MV-4-11 (cell line): ENCODE measurements at regions not wholly inside any gene's neighbourhood (a gene's known extent, or its start where the extent isn't known, plus 50 kb on each side); places are given as distances from the start of the nearest gene placed in this dataset.
A peak's percentile ranks its signal among the peaks of the same experiment; 100 is the strongest.

ENCODE experiments used
- DNase-seq: peaks from one replicate; lab custom pipeline; 2025; lab: John Stamatoyannopoulos, UW

DNA sequence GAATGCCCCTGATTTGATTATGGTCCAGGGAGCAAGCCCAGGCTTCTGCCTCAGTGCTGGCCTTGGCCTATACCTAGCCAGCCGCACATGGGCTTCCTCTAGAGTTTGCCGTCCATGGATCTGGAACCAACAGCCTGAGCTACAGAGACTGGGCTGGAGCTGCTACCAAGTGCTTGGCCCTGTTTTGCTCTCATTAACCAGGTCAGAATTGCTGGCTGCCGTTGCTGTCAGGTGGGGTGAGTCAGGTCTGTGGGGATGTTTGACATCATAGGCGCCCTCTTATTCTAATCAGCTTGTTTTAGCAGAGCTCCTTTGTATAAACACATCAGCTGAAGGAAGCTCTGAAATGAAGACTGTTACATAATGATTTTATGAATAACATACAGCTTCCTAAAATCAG, 83.1 kb upstream of the PHACTR2 start:
- DNase-seq: no peak

DNA sequence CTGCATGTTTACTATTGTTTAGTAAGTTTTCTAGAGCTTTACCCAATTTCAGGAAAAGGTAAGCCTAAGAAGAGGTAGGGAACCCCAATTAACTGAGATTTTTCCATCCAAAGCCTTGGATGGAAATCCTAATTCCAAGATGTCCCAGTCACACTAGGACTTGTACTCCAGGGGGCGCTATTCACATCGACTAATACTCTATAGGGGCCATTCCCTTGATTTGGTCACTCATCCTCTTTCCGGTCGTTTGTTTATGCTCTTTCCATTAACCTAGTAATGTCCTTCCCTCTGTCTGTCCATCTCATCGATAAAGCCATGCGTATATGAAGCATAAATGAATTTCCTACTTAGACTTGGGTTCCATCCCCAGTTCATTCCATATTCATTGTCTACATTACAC, 80.8 kb upstream of the FUCA2 start:
- no peak for DNase-seq

DNA sequence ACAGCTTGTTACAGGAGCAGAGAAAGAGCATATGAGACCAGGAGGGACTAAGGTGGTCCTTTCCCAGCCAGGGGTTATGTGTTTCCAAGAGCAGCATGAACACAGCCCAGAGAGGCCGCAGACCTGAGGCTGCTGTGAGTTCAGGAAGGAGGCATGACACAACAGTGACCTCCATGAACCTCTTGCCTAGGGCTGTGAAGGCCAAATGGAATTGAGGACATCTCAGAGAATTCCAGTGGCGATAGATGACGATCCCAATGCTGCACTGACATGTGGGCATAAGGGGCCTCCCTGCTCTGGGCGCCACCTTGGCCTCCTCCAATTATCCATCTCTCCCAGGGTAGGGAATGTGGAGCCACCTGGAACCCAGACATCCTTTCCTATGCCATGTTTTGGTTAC, 79.9 kb upstream of the FUCA2 start:
- no peak for DNase-seq

DNA sequence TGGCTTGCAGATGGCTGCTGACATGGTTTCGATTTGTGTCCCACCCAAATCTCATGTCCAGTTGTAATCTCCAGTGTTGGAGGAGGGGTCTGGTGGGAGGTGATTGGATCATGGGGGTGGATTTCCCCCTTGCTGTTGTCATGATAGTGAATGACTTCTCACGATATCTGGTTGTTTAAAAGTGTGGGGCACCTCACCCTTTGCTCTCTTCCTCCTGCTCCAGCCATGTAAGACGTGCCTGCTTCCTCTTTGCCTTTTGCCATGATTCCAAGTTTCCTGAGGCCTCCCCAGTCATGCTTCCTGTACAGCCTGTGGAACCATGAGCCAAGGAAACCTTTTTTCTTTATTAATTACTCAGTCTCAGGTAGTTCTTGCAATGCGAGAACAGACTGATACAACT, 77.6 kb upstream of the FUCA2 start:
- no peak for DNase-seq

DNA sequence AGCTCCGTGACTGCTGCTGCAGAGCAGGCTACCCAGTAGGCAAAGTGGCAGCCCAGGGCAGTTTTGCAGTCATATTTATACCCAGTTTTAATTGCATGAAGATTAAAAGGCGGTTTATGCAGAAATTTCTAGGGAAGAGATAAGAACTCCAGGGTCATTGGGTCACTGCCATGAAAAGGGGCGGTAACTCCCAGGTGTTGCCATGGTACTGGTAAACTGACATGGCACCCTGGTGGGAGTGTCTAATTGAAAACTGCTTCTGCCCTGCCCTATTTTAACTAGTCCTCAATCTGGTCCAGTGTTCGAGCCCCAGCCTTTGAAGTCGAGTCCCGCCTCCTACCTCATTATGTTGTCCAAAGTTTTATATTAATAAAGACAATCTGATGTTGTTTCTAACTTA, 75.0 kb upstream of the FUCA2 start:
- no peak for DNase-seq

DNA sequence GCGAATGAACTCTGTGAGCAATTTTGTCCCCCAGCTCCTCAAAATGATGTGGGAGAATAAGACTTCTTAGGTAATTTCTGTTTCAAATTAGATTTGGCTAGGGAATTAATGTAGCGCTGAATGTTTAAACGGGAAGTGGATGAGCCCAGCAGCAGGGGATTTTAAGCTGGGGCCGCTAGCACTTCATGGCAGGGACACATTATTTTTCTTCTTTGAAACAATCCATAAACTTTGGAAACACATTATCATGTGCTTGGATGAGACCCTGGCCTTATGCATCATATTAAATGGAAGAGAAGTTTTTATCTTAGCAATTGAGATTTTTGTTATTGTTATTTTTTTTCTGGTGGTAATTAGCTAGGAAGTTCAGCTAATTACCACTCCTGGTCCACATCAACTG, 74.2 kb upstream of the FUCA2 start:
- DNase-seq: no peak

DNA sequence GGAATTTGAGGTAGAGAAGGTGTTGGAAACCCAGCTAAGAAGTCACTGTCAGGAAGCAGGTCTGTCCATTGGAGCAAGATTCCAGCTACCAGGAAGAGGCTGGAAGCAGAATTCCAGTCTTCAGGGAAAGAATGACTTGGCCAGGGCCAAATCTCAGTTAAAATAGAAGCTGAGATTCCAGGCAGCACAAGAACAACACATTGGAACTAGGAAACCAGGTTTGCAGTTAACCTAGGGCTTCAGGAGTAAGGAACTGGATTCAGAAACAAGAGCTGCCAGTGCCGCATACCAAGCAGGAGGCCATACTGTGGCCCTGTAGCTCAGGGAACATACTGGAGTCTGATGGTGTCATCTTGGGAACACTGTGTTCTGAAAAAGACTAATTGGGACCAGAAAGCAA, 73.7 kb upstream of the FUCA2 start:
- no peak for DNase-seq

DNA sequence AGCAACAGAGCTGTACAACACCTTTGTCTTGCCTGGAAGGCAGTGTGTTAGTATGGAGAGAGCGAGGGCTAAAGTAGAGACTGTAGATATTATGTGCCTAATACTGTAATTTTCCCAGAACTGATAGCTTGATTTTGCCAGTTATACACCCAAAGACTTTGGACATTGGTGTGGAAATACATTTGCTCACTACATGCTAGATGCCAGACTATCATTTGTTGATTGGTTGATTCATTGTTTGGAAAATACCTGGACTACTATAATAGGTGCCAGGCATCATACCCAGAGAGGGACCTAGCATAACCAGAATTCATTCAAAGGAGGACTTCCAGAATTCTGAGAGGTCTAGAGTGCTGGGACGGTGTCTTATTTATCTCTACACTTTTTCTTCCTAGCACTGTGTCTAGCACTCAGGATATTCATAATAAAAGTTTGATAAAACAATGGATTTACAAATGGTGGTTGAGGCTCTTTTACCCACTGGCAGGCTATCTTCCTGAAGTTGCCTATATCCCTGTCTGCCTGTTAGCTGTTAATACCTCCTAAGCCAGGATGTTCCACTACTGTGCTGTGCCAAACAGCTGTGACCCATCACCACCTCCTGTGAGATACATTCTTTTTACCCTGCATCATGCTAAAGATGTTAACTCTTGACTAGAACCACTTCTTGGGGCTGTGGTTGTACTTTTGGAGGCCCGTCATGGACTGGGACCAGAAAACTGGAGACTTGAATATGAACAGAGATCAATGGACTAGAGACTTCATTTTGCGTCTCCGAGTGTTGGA, 72.2 kb upstream of the FUCA2 start:
- DNase-seq: no peak

DNA sequence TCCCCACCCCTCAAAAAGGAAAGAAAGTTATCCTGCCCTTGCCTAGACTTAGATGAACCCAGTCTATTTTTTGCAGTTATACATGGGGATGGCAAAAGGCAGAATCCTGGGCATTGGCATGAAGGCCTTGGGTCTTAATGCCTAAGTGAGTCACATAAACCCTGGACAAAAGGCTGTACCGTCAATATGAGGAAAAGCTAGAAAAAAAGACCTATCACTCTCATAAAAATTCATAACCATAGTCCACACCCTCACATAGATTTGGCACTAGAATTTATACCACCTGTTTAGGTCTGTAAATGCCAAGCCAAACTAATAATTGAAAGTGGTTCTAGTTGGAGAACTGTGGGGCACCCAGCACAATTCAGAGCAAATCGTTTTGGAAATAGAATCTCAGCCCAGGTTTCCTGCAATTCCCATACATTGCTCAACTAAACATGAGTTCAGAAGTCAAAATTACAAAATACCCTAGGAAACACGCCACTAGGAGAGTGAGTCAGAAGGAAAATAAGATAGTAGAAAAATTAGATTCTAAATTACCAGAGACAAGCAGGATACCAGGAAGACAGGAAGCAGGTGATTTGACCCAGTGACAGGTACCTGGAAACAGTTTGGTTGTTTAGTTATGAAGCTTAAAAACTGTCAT, 70.4 kb upstream of the FUCA2 start:
- DNase-seq: no peak

DNA sequence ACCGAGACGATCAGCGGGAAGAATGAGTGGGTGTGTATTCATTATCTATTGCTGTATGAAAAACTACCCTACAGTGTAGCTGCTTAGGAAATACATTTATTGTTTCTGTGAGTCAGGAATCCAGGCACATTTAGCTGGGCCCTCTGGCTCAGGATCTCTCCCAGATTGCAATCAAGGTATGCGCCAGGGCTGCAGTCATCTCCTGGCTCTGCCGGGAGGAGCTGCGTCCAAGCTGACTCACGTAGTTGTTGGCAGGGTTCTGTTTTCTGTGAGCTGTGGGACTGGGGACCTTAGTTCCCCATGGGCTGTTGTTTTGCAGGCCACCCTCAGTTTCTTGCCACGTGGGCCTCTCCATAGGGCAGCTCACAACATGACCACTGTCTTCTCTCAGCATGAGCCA, 68.2 kb upstream of the FUCA2 start:
- DNase-seq: no peak

DNA sequence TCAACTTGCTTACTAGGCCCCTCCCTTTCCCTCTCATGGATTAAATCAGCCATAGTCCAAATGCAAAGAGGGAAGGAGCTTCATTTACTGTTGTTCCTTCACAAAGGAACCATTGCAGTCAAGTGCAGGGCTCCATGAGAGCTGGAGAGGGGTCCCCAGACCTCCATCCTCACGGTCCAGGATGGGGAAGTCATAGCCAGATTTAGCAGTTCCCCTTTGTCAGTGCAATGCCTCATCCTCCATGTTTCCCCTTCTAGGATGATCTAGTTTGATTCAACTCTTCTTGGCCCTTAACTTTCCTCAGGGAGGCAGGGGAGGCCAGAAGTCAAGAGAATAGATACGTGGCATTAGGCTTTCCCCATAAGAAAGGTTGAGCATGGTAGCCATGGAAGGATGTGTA, 66.5 kb upstream of the FUCA2 start:
- DNase-seq: no peak

DNA sequence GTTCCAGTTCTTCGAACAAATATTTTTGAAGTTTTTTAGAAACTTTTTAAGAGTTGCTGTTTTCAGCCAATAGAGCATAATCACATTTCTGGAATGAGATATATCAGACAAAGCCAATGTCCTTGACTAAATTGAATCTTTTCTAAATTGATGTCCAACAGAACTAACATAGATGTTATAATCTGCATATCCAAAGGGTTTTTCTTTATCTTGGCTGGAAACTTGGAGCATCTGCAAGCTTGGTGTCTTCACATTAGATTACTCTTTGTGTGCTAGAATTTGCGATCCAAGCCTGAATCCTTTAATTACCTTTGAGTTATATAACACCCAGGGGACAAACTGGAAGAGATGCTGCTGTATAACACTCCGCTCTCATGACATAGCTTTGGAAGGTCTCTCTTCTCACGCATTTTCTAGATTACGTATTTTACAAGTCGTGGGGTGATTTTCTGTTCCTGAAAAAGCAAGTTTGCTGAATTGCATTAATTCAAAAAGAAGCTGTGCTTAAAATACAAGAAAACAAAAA, 64.4 kb upstream of the FUCA2 start:
- no peak for DNase-seq

DNA sequence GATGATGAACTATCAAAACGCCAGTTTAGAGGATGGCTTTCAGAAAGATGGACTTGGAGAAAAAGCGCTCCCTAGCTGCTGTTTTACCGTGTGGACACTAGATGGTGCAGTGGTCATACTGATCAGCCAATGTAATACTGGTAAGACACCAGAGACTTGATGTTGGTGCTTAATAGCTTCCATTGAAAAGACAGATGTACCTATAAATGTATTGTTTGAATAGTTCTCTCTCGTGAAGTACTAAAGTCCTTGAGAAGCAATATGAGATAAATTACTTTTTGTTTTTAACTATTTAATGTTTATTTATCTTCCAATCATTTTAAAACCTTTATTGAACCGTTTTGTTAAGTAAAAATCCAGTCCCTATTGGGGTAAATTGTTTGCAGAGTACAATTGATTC, 63.9 kb upstream of the FUCA2 start:
- DNase-seq: peak; percentile 70

DNA sequence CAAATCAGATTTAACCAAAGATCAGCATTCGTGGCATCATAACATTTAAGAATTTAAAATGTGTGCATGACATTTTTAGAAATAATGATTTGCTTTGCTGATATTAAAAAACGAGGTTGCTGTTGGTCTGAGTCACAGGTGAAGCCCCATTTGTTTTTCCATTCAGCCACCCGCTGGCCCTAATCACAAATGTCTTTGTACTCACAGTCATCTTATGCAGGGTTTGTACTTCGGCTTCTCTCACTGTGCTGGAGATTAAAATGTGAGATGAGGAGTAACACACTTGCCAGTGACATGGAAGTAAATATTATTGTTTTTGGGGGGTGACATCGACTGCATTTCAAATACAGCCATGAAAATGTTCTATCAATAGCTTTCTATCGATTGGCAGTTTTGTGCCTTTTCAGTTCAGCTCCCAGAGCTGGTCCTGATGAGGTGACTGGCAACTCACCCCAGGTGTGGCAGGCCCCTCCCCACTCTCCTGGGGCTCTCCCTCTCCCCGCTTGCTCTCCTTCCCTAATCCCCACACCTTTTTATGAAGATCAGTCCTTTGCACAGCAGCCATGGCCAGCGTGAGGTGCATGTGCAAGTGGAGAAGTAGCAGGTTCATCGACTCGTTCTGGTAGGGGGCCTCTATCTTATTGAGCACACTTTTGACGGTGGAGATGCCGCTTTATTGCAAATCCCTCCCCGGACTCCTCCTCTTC, 58.8 kb upstream of the FUCA2 start:
- DNase-seq: no peak

DNA sequence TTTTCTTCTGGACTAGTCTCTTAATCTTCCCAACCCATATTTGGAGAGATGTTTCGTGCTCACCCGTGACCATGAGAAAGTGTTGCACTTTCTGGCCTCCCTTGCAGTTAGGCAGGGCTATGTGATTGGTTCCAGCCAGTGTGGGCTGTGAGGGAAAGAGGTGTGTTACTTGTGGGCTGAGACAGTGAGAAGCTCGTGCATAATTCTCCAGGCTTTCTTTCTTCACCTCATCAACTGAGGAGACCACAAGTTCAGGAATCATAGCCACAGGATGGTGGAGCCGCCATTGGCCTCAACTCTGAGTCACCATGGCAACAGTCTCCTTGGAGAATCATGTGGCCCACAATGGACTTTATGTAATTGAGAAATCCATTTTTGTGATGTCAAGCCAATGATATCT, 57.5 kb upstream of the FUCA2 start:
- DNase-seq: peak; percentile 35

DNA sequence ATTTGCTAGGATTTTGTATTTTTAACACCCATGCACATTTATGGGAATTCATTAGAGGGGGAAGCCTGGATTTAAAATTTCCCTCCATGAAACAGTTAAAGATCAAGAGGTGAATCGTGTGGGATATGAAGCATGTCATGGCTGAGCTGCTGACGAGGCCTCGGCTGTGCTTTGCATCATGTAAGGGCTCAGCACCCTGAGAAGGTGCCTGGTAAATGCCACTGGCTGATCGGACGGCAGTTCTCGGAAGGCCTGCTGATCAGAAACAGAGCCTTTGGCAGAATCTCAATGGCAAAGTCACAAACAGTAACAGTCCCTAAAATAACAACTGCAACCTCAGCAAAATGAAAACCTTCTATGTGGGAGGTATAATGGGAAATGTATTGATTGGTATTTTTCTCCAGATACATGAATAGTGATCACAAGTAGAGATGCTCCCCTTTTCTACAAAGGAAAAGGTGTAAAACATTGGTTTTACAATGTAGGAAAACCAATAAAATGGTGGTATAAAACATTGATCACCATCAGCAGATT, 53.0 kb upstream of the FUCA2 start:
- no peak for DNase-seq

DNA sequence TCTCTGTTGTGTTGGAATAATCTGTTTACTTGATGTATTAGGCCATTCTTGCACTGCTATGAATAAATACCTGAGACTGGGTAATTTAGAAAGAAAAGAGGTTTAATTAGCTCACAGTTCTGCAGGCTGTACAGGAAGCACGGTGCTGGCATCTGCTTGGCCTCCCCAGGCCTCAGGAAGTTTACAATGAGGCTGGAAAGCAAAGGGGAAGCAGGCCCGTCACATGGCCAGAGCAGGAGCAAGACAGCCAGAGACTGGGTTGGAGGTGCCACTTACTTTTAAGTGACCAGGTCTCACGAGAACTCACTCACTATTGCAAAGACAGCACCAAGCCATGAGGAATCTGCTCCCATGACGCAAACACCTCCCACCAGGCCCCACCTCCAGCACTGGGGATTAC, 50.6 kb upstream of the FUCA2 start:
- no peak for DNase-seq
